HL-60 (cell line): ENCODE measurements at regions not wholly inside any gene's neighbourhood (a gene's known extent, or its start where the extent isn't known, plus 50 kb on each side); places are given as distances from the start of the nearest gene placed in this dataset.

Source experiments
- TF ChIP-seq, protein P1 (sequence below): IDR thresholded peaks from one replicate; pipeline ENCODE4 v1.5.1; 2011; ENCODE audit warnings: low read length, control low read depth, inconsistent platforms; ENCODE audit not compliant: insufficient read depth
- TF ChIP-seq, protein P2 (sequence below): IDR thresholded peaks from 2 replicates; pipeline ENCODE4 v1.6.1; 2012; ENCODE audit warnings: low read depth; ENCODE audit not compliant: insufficient replicate concordance

DNA sequence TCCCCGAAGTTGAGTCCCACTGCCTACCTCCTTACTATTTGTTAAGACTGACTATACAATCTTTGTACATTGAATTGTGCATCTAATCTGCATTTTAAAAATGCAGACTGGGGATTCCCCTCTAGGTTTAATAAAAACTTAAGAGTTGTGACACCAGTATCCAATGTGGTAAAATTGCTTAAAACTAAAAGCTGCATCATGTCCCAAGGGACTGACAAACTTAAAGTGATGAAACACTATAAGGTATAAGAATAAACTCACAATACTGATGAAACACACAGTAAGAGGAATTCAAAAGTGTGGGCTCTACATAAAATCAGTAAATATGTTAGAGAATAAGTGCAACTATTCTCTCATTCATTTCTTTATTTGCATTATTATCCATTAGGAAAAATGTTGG lies 1905.1 kb downstream of the MAT2B start:
- TF ChIP-seq, protein P1, sequence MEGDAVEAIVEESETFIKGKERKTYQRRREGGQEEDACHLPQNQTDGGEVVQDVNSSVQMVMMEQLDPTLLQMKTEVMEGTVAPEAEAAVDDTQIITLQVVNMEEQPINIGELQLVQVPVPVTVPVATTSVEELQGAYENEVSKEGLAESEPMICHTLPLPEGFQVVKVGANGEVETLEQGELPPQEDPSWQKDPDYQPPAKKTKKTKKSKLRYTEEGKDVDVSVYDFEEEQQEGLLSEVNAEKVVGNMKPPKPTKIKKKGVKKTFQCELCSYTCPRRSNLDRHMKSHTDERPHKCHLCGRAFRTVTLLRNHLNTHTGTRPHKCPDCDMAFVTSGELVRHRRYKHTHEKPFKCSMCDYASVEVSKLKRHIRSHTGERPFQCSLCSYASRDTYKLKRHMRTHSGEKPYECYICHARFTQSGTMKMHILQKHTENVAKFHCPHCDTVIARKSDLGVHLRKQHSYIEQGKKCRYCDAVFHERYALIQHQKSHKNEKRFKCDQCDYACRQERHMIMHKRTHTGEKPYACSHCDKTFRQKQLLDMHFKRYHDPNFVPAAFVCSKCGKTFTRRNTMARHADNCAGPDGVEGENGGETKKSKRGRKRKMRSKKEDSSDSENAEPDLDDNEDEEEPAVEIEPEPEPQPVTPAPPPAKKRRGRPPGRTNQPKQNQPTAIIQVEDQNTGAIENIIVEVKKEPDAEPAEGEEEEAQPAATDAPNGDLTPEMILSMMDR = no peak
- TF ChIP-seq, protein P2, sequence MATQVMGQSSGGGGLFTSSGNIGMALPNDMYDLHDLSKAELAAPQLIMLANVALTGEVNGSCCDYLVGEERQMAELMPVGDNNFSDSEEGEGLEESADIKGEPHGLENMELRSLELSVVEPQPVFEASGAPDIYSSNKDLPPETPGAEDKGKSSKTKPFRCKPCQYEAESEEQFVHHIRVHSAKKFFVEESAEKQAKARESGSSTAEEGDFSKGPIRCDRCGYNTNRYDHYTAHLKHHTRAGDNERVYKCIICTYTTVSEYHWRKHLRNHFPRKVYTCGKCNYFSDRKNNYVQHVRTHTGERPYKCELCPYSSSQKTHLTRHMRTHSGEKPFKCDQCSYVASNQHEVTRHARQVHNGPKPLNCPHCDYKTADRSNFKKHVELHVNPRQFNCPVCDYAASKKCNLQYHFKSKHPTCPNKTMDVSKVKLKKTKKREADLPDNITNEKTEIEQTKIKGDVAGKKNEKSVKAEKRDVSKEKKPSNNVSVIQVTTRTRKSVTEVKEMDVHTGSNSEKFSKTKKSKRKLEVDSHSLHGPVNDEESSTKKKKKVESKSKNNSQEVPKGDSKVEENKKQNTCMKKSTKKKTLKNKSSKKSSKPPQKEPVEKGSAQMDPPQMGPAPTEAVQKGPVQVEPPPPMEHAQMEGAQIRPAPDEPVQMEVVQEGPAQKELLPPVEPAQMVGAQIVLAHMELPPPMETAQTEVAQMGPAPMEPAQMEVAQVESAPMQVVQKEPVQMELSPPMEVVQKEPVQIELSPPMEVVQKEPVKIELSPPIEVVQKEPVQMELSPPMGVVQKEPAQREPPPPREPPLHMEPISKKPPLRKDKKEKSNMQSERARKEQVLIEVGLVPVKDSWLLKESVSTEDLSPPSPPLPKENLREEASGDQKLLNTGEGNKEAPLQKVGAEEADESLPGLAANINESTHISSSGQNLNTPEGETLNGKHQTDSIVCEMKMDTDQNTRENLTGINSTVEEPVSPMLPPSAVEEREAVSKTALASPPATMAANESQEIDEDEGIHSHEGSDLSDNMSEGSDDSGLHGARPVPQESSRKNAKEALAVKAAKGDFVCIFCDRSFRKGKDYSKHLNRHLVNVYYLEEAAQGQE = no peak
